GM12878 (cell line): ENCODE measurements at regions not wholly inside any gene's neighbourhood (a gene's known extent, or its start where the extent isn't known, plus 50 kb on each side); places are given as distances from the start of the nearest gene placed in this dataset.
A peak's percentile ranks its signal among the peaks of the same experiment; 100 is the strongest.

Experiments
- BHLHE40 ChIP-seq, 2 experiments: fragments of 450-650 bp in 1 of 2; IDR thresholded peaks; 2 replicates each; pipeline ENCODE4 v1.6.1; 2011 to 2017; ENCODE audit warnings: low read depth in 2 of 2, borderline replicate concordance in 1 of 2, improper control_type of control experiment in 1 of 2, low read length in 1 of 2, mild to moderate bottlenecking in 1 of 2
- CHD1 ChIP-seq: IDR thresholded peaks from 2 replicates; pipeline ENCODE4 v1.6.1; 2012; ENCODE audit warnings: low read depth, low read length, improper control_type of control experiment
- E2F8 ChIP-seq: fragments of 450-650 bp; IDR thresholded peaks from 2 replicates; pipeline ENCODE4 v1.6.1; 2018; ENCODE audit warnings: mild to moderate bottlenecking, low read depth, moderate library complexity; ENCODE audit not compliant: partially characterized antibody
- JUND ChIP-seq: IDR thresholded peaks from 2 replicates; pipeline ENCODE4 v1.6.1; 2012; ENCODE audit warnings: low read depth, mild to moderate bottlenecking, low read length, improper control_type of control experiment, moderate library complexity
- MAX ChIP-seq: IDR thresholded peaks from 2 replicates; pipeline ENCODE4 v1.6.1; 2012; ENCODE audit warnings: low read depth, low read length, improper control_type of control experiment
- NFIC ChIP-seq: IDR thresholded peaks from 2 replicates; pipeline ENCODE4 v1.6.1; 2012; ENCODE audit warnings: low read depth, mild to moderate bottlenecking, inconsistent platforms, low read length, moderate library complexity
- POLR2A ChIP-seq: IDR thresholded peaks from 2 replicates; pipeline ENCODE4 v1.6.1; 2011; ENCODE audit warnings: low read depth, mild to moderate bottlenecking, low read length
- SIX5 ChIP-seq: IDR thresholded peaks from 2 replicates; pipeline ENCODE4 v1.6.1; 2011; ENCODE audit warnings: mild to moderate bottlenecking, low read depth, low read length, moderate library complexity; ENCODE audit not compliant: severe bottlenecking
- TCF3 ChIP-seq: IDR thresholded peaks from 2 replicates; pipeline ENCODE4 v1.6.1; 2012; ENCODE audit warnings: low read depth, mild to moderate bottlenecking, low read length, borderline replicate concordance; ENCODE audit not compliant: insufficient read depth
- TCF7 ChIP-seq: IDR thresholded peaks from 2 replicates; pipeline ENCODE4 v1.6.1; 2014; ENCODE audit warnings: antibody characterized with exemption, borderline replicate concordance
- ZNF687 ChIP-seq: fragments of 450-650 bp; IDR thresholded peaks from 2 replicates; pipeline ENCODE4 v1.6.1; 2017; ENCODE audit warnings: mild to moderate bottlenecking, moderate library complexity
- TF ChIP-seq, protein P1 (sequence below), 3 experiments: IDR thresholded peaks in 2 of 3; conservative IDR thresholded peaks in 1 of 3; 2 replicates each; pipeline ENCODE4 v1.5.1; 2011; ENCODE audit warnings: low read depth in 3 of 3, low read length in 3 of 3, mild to moderate bottlenecking in 3 of 3, control low read depth in 2 of 3, moderate library complexity in 2 of 3, inconsistent platforms in 1 of 3, mixed read lengths in 1 of 3; ENCODE audit not compliant: control insufficient read depth in 2 of 3, insufficient read depth in 1 of 3; ENCODE audit errors: extremely low read depth in 1 of 3
- TF ChIP-seq, protein P2 (sequence below): IDR thresholded peaks from 2 replicates; pipeline ENCODE4 v1.6.1; 2011; ENCODE audit warnings: mild to moderate bottlenecking, low read depth, low read length, moderate library complexity; ENCODE audit not compliant: insufficient replicate concordance

- TF ChIP-seq TCF7 = no peak
- TF ChIP-seq TCF3 = no peak
- TF ChIP-seq E2F8 = no peak
- no peak for TF ChIP-seq ZNF687
- TF ChIP-seq POLR2A = no peak
- TF ChIP-seq, protein P1, sequence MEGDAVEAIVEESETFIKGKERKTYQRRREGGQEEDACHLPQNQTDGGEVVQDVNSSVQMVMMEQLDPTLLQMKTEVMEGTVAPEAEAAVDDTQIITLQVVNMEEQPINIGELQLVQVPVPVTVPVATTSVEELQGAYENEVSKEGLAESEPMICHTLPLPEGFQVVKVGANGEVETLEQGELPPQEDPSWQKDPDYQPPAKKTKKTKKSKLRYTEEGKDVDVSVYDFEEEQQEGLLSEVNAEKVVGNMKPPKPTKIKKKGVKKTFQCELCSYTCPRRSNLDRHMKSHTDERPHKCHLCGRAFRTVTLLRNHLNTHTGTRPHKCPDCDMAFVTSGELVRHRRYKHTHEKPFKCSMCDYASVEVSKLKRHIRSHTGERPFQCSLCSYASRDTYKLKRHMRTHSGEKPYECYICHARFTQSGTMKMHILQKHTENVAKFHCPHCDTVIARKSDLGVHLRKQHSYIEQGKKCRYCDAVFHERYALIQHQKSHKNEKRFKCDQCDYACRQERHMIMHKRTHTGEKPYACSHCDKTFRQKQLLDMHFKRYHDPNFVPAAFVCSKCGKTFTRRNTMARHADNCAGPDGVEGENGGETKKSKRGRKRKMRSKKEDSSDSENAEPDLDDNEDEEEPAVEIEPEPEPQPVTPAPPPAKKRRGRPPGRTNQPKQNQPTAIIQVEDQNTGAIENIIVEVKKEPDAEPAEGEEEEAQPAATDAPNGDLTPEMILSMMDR (IDR thresholded peaks at IDR 0.05 in 2 of 3, conservative IDR thresholded peaks at IDR 0.05 in 1 of 3; ENCODE audit: control insufficient read depth in 2 of 3, extremely low read depth in 1 of 3, insufficient read depth in 1 of 3, low read depth in 3 of 3, low read length in 3 of 3) = peak in 2 of 3 experiments; percentile 23 to 24; a peak in 3 of 6 replicates
- TF ChIP-seq BHLHE40 (IDR thresholded peaks at IDR 0.05; ENCODE audit: borderline replicate concordance in 1 of 2, low read depth in 2 of 2, low read length in 1 of 2) = no peak
- no peak for TF ChIP-seq SIX5
- TF ChIP-seq, protein P2, sequence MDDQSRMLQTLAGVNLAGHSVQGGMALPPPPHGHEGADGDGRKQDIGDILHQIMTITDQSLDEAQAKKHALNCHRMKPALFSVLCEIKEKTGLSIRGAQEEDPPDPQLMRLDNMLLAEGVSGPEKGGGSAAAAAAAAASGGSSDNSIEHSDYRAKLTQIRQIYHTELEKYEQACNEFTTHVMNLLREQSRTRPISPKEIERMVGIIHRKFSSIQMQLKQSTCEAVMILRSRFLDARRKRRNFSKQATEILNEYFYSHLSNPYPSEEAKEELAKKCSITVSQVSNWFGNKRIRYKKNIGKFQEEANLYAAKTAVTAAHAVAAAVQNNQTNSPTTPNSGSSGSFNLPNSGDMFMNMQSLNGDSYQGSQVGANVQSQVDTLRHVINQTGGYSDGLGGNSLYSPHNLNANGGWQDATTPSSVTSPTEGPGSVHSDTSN = no peak
- TF ChIP-seq MAX = no peak
- no peak for TF ChIP-seq JUND
- no peak for TF ChIP-seq CHD1
- no peak for TF ChIP-seq NFIC
Measured at GRCh38 chr3:31157047-31157694, 262.7 kb upstream of the GADL1 start.
